ENCODE measurements at regions not wholly inside any gene's neighbourhood (a gene's known extent, or its start where the extent isn't known, plus 50 kb on each side); places are given as distances from the start of the nearest gene placed in this dataset.

DNA sequence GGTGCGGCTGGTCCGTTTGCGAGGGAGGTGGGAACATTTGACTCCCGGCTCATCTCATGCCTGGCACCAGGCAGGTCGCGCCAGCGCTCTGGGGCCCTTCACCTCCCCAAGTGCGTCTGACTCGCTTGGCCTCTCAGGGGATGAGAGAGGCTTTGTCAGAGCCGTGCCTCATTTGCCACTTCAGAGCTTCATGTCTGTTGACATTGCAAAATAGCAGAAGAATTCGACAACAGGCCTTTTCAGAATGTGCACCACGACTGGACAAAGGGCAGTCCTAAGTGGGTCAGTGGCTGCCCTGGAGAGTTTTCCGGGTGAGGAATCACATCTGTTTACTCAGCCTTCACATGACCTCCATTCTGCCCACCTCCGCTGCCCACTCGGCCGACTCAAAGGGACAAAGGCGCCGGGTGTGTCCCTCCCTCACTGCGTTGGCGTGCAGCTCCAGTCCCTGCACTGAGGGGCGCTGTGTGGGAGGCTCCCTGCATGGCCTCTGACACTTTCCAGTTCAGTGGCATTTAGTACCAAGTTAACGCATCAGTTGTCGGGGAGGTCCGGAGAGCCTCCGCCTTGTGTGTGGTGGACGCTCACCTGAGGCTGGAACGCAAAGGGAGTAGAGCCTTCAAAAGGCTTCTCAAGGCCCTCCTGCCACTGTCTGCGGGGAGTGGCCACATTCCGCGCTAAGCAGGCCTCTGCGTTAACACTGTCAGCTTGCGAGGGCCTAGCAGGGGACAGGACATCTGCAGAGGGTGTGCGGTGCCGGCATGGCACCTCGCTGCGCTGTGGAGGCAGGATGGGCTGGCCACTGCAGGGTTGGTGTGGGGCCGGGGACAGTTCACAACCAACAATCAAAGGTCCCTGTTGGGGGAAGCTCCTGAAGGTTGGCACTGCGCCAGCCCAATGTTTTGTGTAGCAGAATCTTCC, 171.5 kb downstream of the NXNL2 start:
- TF ChIP-seq, protein P1, sequence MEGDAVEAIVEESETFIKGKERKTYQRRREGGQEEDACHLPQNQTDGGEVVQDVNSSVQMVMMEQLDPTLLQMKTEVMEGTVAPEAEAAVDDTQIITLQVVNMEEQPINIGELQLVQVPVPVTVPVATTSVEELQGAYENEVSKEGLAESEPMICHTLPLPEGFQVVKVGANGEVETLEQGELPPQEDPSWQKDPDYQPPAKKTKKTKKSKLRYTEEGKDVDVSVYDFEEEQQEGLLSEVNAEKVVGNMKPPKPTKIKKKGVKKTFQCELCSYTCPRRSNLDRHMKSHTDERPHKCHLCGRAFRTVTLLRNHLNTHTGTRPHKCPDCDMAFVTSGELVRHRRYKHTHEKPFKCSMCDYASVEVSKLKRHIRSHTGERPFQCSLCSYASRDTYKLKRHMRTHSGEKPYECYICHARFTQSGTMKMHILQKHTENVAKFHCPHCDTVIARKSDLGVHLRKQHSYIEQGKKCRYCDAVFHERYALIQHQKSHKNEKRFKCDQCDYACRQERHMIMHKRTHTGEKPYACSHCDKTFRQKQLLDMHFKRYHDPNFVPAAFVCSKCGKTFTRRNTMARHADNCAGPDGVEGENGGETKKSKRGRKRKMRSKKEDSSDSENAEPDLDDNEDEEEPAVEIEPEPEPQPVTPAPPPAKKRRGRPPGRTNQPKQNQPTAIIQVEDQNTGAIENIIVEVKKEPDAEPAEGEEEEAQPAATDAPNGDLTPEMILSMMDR (IDR thresholded peaks at IDR 0.05) = no peak
- TF ChIP-seq POLR2A (IDR thresholded peaks at IDR 0.05) = no peak

Data from lower leg skin (tissue), 3 donors.